ENCODE measurements at regions not wholly inside any gene's neighbourhood (a gene's known extent, or its start where the extent isn't known, plus 50 kb on each side); places are given as distances from the start of the nearest gene placed in this dataset.

DNA sequence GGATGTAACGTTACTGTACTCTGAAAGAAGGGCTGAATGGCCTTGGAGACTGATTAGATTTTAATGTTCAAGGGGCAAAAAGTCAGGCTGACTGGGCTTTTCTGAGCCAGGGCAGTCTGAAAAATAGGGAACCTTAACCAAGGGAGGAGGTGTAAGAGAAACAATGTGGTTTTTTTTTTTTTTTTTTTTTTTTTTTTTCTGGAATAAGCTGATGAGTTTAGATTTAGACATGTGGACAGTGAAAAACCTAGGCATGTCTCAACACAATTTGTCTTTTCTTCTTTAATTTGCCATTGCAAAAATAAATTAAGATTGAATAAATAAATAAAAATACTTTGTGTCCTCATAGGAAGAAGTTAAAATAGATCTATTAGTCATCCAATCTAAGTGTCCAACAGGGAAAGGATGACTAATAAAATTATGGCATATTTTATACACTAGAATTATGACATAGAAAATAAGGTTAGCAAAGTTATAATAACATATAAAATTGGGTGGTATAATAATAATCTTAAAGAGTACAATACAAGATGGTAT lies 237.6 kb upstream of the TRIB2 start:
- TF ChIP-seq EZH2 (IDR thresholded peaks at IDR 0.05; ENCODE audit: borderline replicate concordance, insufficient read depth, low read depth, low read length, poor library complexity, severe bottlenecking), result no peak
- TF ChIP-seq, protein P1, sequence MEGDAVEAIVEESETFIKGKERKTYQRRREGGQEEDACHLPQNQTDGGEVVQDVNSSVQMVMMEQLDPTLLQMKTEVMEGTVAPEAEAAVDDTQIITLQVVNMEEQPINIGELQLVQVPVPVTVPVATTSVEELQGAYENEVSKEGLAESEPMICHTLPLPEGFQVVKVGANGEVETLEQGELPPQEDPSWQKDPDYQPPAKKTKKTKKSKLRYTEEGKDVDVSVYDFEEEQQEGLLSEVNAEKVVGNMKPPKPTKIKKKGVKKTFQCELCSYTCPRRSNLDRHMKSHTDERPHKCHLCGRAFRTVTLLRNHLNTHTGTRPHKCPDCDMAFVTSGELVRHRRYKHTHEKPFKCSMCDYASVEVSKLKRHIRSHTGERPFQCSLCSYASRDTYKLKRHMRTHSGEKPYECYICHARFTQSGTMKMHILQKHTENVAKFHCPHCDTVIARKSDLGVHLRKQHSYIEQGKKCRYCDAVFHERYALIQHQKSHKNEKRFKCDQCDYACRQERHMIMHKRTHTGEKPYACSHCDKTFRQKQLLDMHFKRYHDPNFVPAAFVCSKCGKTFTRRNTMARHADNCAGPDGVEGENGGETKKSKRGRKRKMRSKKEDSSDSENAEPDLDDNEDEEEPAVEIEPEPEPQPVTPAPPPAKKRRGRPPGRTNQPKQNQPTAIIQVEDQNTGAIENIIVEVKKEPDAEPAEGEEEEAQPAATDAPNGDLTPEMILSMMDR (IDR thresholded peaks at IDR 0.05), result no peak

Data from B cell (primary cell).